Cardiac fibroblast (primary cell): ENCODE measurements at regions not wholly inside any gene's neighbourhood (a gene's known extent, or its start where the extent isn't known, plus 50 kb on each side); places are given as distances from the start of the nearest gene placed in this dataset.

Experiments used
- DNase-seq, 2 donors: peaks; one replicate each; pipeline versions ENCODE4 v3.0.0 to v3.0.0-alpha.2; 2010; ENCODE audit warnings: low read depth in 2 of 2
- H3K4me3 ChIP-seq, 2 donors: replicated peaks in 1 of 2; 1 replicate in 1 of 2; 2 replicates in 1 of 2; pipeline ENCODE4 v1.5.1; 2011; ENCODE audit warnings: low read depth in 2 of 2, low read length in 2 of 2, mild to moderate bottlenecking in 2 of 2, moderate library complexity in 1 of 2
- TF ChIP-seq, protein P1 (sequence below): IDR thresholded peaks from one replicate; pipeline ENCODE4 v1.5.1; 2011; ENCODE audit warnings: low read depth, mild to moderate bottlenecking, low read length, inconsistent platforms

GRCh38 chr16:73909529-73910035, 387.0 kb upstream of the PSMD7 start:
- DNase-seq: no peak
- no peak overlapping the region for H3K4me3 ChIP-seq
- TF ChIP-seq, protein P1, sequence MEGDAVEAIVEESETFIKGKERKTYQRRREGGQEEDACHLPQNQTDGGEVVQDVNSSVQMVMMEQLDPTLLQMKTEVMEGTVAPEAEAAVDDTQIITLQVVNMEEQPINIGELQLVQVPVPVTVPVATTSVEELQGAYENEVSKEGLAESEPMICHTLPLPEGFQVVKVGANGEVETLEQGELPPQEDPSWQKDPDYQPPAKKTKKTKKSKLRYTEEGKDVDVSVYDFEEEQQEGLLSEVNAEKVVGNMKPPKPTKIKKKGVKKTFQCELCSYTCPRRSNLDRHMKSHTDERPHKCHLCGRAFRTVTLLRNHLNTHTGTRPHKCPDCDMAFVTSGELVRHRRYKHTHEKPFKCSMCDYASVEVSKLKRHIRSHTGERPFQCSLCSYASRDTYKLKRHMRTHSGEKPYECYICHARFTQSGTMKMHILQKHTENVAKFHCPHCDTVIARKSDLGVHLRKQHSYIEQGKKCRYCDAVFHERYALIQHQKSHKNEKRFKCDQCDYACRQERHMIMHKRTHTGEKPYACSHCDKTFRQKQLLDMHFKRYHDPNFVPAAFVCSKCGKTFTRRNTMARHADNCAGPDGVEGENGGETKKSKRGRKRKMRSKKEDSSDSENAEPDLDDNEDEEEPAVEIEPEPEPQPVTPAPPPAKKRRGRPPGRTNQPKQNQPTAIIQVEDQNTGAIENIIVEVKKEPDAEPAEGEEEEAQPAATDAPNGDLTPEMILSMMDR: no peak

- H3K4me3 ChIP-seq: no peak overlapping the region
- TF ChIP-seq, protein P1: no peak
- peak in 1 of 2 donors; percentile 2 for DNase-seq
Observed at GRCh38 chr16:73891129-73891542, 405.5 kb upstream of the PSMD7 start.

GRCh38 chr16:73890186-73891128, 406.2 kb upstream of the PSMD7 start:
- no peak overlapping the region for H3K4me3 ChIP-seq
- DNase-seq: peak in 1 of 2 donors; percentile 6
- TF ChIP-seq, protein P1: no peak

- no peak overlapping the region for H3K4me3 ChIP-seq
- no peak for DNase-seq
- TF ChIP-seq, protein P1: no peak
Observed at GRCh38 chr16:73888840-73889490, 407.6 kb upstream of the PSMD7 start.

GRCh38 chr16:73887911-73888310, 408.7 kb upstream of the PSMD7 start:
- no peak for DNase-seq
- TF ChIP-seq, protein P1: no peak
- H3K4me3 ChIP-seq: no peak overlapping the region

DNA sequence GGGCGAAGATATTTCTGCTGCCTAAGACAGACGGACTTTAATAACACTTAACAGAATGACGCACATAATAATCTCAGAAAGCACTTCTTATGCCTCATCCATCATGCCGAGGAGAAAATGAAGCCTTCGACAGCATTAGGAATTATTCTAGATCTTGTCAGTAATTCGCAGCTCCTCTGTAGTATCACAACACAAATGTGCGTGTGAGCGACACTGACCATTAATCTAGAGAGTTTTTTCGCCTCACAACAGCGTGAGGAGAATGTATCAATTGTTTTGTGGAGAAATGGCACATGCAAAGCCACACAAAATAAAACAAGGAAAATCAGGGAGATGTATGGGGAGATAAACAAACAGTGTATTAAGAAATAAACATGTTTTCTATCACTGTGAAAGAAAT, 410.2 kb upstream of the PSMD7 start:
- no peak for DNase-seq
- H3K4me3 ChIP-seq: no peak overlapping the region
- TF ChIP-seq, protein P1: no peak
